OCI-LY7 (cell line): ENCODE measurements at regions not wholly inside any gene's neighbourhood (a gene's known extent, or its start where the extent isn't known, plus 50 kb on each side); places are given as distances from the start of the nearest gene placed in this dataset.

Source experiments
- BruUV-seq: library from RNA; stranded (reverse); fragments of 400-500 nt; replicated peaks from 2 replicates; lab custom pipeline; 2021; lab: Mats Ljungman, UMichigan
- CTCF ChIA-PET: fragments of 300-600 bp; sonication (Branson Sonifier 250); formaldehyde crosslinking; loops from one replicate; lab custom pipeline; 2022; ENCODE audit warnings: antibody characterized with exemption; ENCODE audit not compliant: unreplicated experiment; lab: Charles Lee
- POLR2A ChIA-PET: fragments of 300-600 bp; sonication (Branson Sonifier 250); formaldehyde crosslinking; loops from one replicate; lab custom pipeline; 2022; ENCODE audit warnings: antibody characterized with exemption; lab: Charles Lee
- DNase-seq: peaks from one replicate; pipeline ENCODE4 v3.0.0-alpha.2; 2015; ENCODE audit warnings: low spot score
- H2AFZ ChIP-seq: fragments of 200-600 bp; sonication (generic), shearing (Covaris generic); 2 replicates; pipeline ENCODE4 v1.6.1; 2014; ENCODE audit warnings: mild to moderate bottlenecking, antibody characterized with exemption, low read length, moderate library complexity
- H3K27ac ChIP-seq: fragments of 200-600 bp; sonication (generic); 2 replicates; pipeline ENCODE4 v1.5.1; 2014; ENCODE audit warnings: mixed run types, low read depth, mild to moderate bottlenecking, moderate library complexity, low read length, inconsistent platforms; ENCODE audit not compliant: poor library complexity, severe bottlenecking
- H3K36me3 ChIP-seq: fragments of 200-600 bp; sonication (generic); 2 replicates; pipeline ENCODE4 v1.6.1; 2014; ENCODE audit warnings: mild to moderate bottlenecking, antibody characterized with exemption, low read length, moderate library complexity, mixed read lengths; ENCODE audit not compliant: insufficient read depth
- H3K4me1 ChIP-seq: fragments of 200-600 bp; sonication (generic); 2 replicates; pipeline ENCODE4 v1.5.1; 2014; ENCODE audit warnings: mild to moderate bottlenecking, low read length; ENCODE audit not compliant: insufficient read depth, poor library complexity, severe bottlenecking
- H3K4me2 ChIP-seq: fragments of 200-600 bp; sonication (generic); 2 replicates; pipeline ENCODE4 v1.6.1; 2014; ENCODE audit warnings: mild to moderate bottlenecking, low read length
- H3K4me3 ChIP-seq: fragments of 200-600 bp; sonication (generic); 2 replicates; pipeline ENCODE4 v1.5.1; 2014; ENCODE audit warnings: mild to moderate bottlenecking, low read depth, low read length; ENCODE audit not compliant: poor library complexity, severe bottlenecking
- H3K79me2 ChIP-seq: fragments of 200-600 bp; sonication (generic); 2 replicates; pipeline ENCODE4 v1.6.1; 2016; ENCODE audit warnings: low read depth, mild to moderate bottlenecking, low read length, moderate library complexity, mixed read lengths; ENCODE audit not compliant: insufficient read depth
- H3K9me2 ChIP-seq: fragments of 200-600 bp; sonication (generic); 2 replicates; pipeline ENCODE4 v1.6.1; 2016; ENCODE audit warnings: mild to moderate bottlenecking, low read length, mixed read lengths; ENCODE audit not compliant: insufficient read depth
- H3K9me3 ChIP-seq: fragments of 200-600 bp; sonication (generic); 2 replicates; pipeline ENCODE4 v1.6.1; 2014; ENCODE audit warnings: mild to moderate bottlenecking, mixed run types, low read length, mixed read lengths
- H4K20me1 ChIP-seq: fragments of 200-600 bp; sonication (generic); 2 replicates; pipeline ENCODE4 v1.6.1; 2014; ENCODE audit warnings: mild to moderate bottlenecking, antibody characterized with exemption, low read length, moderate library complexity, mixed read lengths; ENCODE audit not compliant: insufficient read depth
- CTCF ChIP-seq: fragments of 200-600 bp; sonication (generic); conservative IDR thresholded peaks from 2 replicates; pipeline ENCODE4 v1.5.1; 2014; ENCODE audit warnings: mild to moderate bottlenecking, antibody characterized with exemption, low read length, moderate library complexity, mixed read lengths
- EZH2phosphoT487 ChIP-seq: fragments of 200-600 bp; sonication (generic); IDR thresholded peaks from 2 replicates; pipeline ENCODE4 v1.6.1; 2018; ENCODE audit warnings: low read depth, borderline replicate concordance, mild to moderate bottlenecking, mixed run types, antibody characterized with exemption, low read length, moderate library complexity, mixed read lengths
- intact Hi-C: fragments of 100-400 bp; cut with micrococcal nuclease; formaldehyde crosslinking; loops from one replicate; pipeline ENCODE4 v1.10.0; 2022; ENCODE audit not compliant: unreplicated experiment

GRCh38 chr20:39799366-39799965 lies 837.3 kb downstream of the DHX35 start:
- intact Hi-C loops = no loop called here
- POLR2A ChIA-PET = no interaction called here
- H3K4me2 ChIP-seq = no peak overlapping the region
- CTCF ChIA-PET = no interaction called here
- no peak overlapping the region for H3K27ac ChIP-seq
- no peaks in the 10 kb centered on the region for H3K9me3 ChIP-seq
- no TSS peak for BruUV-seq
- no peak for DNase-seq
- H3K36me3 ChIP-seq = no peaks in the 10 kb centered on the region
- H3K79me2 ChIP-seq = no peaks in the 10 kb centered on the region
- TF ChIP-seq EZH2phosphoT487 (no peak), CTCF (no peak)
- H4K20me1 ChIP-seq = no peaks in the 10 kb centered on the region
- H2AFZ ChIP-seq = no peak overlapping the region
- no peak overlapping the region for H3K4me3 ChIP-seq
- H3K4me1 ChIP-seq = no peaks in the 10 kb centered on the region
- H3K9me2 ChIP-seq = no peaks in the 10 kb centered on the region

- DNase-seq = no peak
- Histone ChIP-seq H3K36me3 (no peaks in the 10 kb centered on the region), H3K27ac (no peak overlapping the region), H3K9me3 (no peaks in the 10 kb centered on the region), H4K20me1 (no peaks in the 10 kb centered on the region), H2AFZ (no peak overlapping the region), H3K4me1 (no peaks in the 10 kb centered on the region), H3K4me2 (no peak overlapping the region), H3K9me2 (no peaks in the 10 kb centered on the region), H3K4me3 (no peak overlapping the region), H3K79me2 (no peaks in the 10 kb centered on the region)
- TF ChIP-seq EZH2phosphoT487 = no peak
- no peak for TF ChIP-seq CTCF
- no TSS peak for BruUV-seq
- intact Hi-C loops = no loop called here
- ChIA-PET POLR2A (interaction anchor here (0.6 kb wide), 2 partner anchors 157 to 162 kb away, joined by 3 to 4 read pairs; no protein-coding TSS in a partner anchor), CTCF (no interaction called here)
Observed at GRCh38 chr20:39795401-39796272, 833.5 kb downstream of the DHX35 start.

GRCh38 chr20:39792334-39792733 lies 830.2 kb downstream of the DHX35 start:
- ChIA-PET POLR2A (no interaction called here), CTCF (no interaction called here)
- no peaks in the 10 kb centered on the region for H3K4me1 ChIP-seq
- H3K4me2 ChIP-seq = no peak overlapping the region
- H4K20me1 ChIP-seq = no peaks in the 10 kb centered on the region
- BruUV-seq = no TSS peak
- no peaks in the 10 kb centered on the region for H3K36me3 ChIP-seq
- no peaks in the 10 kb centered on the region for H3K9me3 ChIP-seq
- no peak overlapping the region for H3K27ac ChIP-seq
- no peak overlapping the region for H3K4me3 ChIP-seq
- no peaks in the 10 kb centered on the region for H3K9me2 ChIP-seq
- TF ChIP-seq EZH2phosphoT487 (no peak), CTCF (no peak)
- no peaks in the 10 kb centered on the region for H3K79me2 ChIP-seq
- no peak for DNase-seq
- H2AFZ ChIP-seq = no peak overlapping the region
- intact Hi-C loops = no loop called here
